ENCODE measurements at regions not wholly inside any gene's neighbourhood (a gene's known extent, or its start where the extent isn't known, plus 50 kb on each side); places are given as distances from the start of the nearest gene placed in this dataset.
A peak's percentile ranks its signal among the peaks of the same experiment; 100 is the strongest.

DNA sequence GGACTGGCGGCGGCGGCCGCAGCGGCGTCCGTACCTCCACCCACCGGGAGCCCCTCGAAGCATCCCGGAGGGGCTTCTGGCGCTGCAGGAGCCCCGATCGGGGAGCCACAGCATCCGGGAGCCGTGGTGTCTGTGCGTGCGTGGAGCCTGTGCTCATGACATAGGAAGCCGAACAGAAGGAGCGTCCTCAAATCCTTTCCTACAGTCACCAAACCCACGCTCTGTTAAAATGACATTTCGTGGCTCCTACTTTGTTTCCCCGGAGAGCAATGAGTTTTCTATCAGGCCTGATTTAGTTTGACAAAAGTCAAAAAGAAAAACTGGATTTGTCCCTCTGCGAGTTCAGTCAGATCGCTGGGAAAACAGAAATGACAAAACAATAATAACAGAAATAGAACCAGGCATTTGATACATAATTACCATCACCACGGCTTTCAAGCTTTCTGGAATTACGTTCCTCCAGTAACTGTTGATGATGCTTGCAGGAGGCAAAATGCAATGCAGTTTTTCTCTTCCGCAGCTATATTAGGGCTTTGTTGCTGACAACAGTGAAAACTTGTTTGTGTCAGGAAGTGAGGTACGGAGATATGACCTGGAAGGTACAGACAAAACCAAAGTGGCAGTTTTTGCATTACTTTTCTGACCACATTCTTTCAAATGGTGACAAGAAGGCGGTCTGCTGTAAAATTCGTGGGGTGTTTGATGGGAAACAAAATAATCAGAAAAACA lies 219.3 kb upstream of the MKLN1 start:
- peak overlapping the region; percentile 86 for H3K9ac ChIP-seq
- H3K27me3 ChIP-seq = peaks cover 14% of the 10 kb centered on the region; the same call in 1 of the 2 replicates

DNA sequence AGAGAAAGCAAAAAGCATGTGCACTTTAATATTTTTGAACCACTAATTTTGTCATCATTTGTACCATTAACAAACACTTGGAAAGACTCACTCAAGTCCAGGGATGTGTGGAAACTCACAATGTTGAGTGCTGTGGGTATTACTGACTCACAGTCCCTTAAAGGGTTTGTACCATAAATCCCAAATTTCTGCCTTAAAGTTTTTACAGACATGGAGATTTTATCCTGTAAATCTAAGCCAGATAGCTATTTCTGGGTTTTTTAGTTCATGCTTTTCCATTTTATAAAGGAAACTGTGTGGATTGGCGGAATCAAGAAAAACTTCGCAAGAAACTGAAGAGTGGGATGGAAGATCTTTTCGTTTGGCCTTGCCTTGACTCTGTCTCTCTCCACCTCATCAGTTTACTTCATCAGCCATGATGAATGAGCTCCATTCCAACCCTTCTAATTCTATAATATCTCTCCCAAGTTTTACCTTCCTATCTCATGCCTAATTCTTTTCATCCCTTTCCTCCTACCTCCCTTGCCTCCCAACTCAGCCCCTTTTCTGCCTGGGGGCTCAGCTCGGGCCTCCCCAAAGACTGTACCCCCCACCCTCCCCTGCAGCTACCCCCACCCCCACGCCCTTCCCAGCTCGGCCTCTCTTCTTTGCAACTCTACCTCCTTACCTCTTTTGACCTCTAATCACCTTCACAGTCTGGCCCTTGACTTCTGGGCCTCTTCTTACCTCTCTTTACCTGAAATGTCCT lies 218.5 kb upstream of the MKLN1 start:
- peaks cover 55% of the 10 kb centered on the region for H3K4me1 ChIP-seq
- H3K27me3 ChIP-seq = peaks cover 14% of the 10 kb centered on the region; the same call in 1 of the 2 replicates
- no peak for TF ChIP-seq Cebpa-rat (IDR thresholded peaks at IDR 0.05)
- H3K9me3 ChIP-seq = no peaks in the 10 kb centered on the region
- peak overlapping the region; percentile 68 for H3K27ac ChIP-seq
- peaks cover 13% of the 10 kb centered on the region; the same call in 1 of the 2 replicates for H4K20me1 ChIP-seq
- peak overlapping the region; percentile 90 for H3K4me3 ChIP-seq
- H3K36me3 ChIP-seq = no peaks in the 10 kb centered on the region
- peak overlapping the region; percentile 99 for H3K4me2 ChIP-seq
- H3K9ac ChIP-seq = peak overlapping the region; percentile 59; the same call in 1 of the 2 replicates

More for the DNA sequence above, 219.3 kb upstream of the MKLN1 start:
- Histone ChIP-seq H3K4me1 (peaks cover 55% of the 10 kb centered on the region), H3K36me3 (no peaks in the 10 kb centered on the region), H3K4me2 (peak overlapping the region; percentile 99), H3K9me3 (no peaks in the 10 kb centered on the region), H4K20me1 (peaks cover 22% of the 10 kb centered on the region; the same call in 1 of the 2 replicates), H3K4me3 (peak overlapping the region; percentile 90), H3K27ac (peak overlapping the region; percentile 18; the same call in 1 of the 2 replicates)
- no peak for TF ChIP-seq Cebpa-rat (IDR thresholded peaks at IDR 0.05)

DNA sequence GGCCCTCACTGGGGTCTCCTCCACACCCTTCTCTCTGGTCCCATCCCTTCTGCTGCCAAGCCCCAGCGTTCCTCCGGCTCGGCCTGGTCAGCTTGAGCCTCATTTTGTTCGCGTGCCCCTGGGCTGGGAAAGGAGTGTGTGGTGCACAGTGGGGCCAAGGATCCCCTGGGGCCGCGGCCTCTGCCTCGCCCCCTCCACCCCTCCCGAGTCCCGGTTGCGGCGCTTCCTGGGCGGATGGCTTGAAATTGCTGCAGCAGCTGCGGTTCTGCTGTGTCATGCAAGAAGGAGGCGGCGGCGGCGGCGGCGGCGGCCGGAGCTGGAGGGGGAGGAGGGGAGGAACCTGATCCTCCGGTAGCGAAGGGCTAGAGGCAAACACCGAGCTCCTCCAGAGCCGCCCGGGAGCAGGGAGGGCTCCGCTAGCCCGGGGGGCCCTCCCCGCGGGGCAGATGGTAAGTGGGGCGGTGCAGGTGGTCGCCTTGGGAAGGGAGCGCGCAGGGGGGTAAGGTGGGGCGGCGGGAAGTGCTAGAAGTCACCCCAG lies 217.8 kb upstream of the MKLN1 start:
- Histone ChIP-seq H4K20me1 (peaks cover 7% of the 10 kb centered on the region; the same call in 1 of the 2 replicates), H3K4me1 (peaks cover 52% of the 10 kb centered on the region), H3K4me3 (peak overlapping the region; percentile 64), H3K9ac (peak overlapping the region; percentile 59), H3K36me3 (no peaks in the 10 kb centered on the region), H3K4me2 (peak overlapping the region; percentile 99), H3K27ac (peak overlapping the region; percentile 68), H3K9me3 (no peaks in the 10 kb centered on the region), H3K27me3 (peaks cover 14% of the 10 kb centered on the region; the same call in 1 of the 2 replicates)
- TF ChIP-seq Cebpa-rat (IDR thresholded peaks at IDR 0.05) = no peak

DNA sequence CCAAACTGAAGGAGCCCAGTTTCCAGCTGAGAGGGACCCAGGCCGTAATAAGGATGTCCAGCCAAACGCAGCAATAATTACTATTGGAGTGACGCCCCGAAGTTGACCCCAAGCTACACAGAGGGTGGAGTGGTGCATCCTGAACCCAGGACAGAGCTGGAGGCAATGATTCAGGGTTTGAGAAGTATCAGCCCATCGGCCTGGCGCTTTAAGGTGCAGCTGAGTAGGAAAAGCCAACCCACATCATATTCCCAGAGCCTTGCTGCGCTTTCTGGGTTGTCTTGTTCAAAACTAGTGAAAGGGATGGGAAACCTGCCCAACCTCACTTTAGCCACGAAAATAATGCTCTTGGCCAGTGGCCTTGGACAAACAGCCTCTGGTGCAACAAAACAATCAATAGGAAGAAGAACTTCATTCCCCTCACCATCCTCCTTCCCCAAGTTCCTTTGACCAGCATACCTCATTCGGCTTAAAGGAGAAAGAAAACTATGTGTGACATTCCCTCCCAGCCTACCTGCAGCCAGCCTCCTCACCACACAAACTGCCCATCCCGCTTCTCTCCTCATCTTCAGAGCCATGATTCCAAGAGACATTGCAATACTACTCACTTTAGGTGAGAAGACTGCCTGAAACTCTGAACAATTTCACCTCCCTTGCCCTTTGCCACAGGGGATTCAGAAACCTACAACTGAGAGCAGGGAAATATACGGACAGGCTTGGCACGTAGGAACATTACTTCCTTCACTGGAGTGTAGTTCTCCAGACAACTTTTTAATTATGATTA lies 217.2 kb upstream of the MKLN1 start:
- H4K20me1 ChIP-seq = peaks cover under 1% of the 10 kb centered on the region; the same call in 1 of the 2 replicates
- no peak for TF ChIP-seq Cebpa-rat (IDR thresholded peaks at IDR 0.05)
- H3K27me3 ChIP-seq = peaks cover 14% of the 10 kb centered on the region; the same call in 1 of the 2 replicates
- peak overlapping the region; percentile 59 for H3K9ac ChIP-seq
- no peaks in the 10 kb centered on the region for H3K36me3 ChIP-seq
- peak overlapping the region; percentile 64 for H3K4me3 ChIP-seq
- no peaks in the 10 kb centered on the region for H3K9me3 ChIP-seq
- peak overlapping the region; percentile 68 for H3K27ac ChIP-seq
- peaks cover 46% of the 10 kb centered on the region for H3K4me1 ChIP-seq
- peak overlapping the region; percentile 99 for H3K4me2 ChIP-seq

DNA sequence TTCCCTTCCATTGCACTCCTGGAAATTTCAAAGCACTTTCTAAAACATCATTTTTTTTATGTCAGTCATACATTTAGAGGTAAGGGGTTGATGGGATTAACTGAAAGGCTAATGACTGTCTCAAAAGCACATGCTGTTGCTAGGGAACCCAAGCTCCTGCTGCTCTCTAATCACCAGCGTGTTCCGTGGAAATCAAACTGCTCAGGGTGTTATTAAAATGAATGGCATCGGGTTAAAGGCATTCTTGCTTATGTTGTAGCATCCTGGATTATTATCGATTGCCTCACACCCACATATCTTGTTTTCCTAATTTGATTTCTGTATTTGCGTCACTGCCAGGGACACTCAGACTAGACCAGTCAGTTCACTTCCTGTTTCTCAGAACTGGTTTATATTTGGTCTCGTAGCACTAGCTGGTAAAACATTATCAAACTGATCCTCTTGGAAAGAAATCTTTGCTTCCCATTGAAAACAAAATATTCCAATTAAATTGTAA lies 216.5 kb upstream of the MKLN1 start:
- H3K9ac ChIP-seq = no peak overlapping the region
- H3K9me3 ChIP-seq = no peaks in the 10 kb centered on the region
- no peak for TF ChIP-seq Cebpa-rat (IDR thresholded peaks at IDR 0.05)
- H3K4me3 ChIP-seq = 0 out of 2 replicates have a peak overlapping the region, but pooled peaks have one; percentile 23
- peaks cover 14% of the 10 kb centered on the region; the same call in 1 of the 2 replicates for H3K27me3 ChIP-seq
- no peaks in the 10 kb centered on the region for H4K20me1 ChIP-seq
- no peak overlapping the region for H3K27ac ChIP-seq
- H3K36me3 ChIP-seq = no peaks in the 10 kb centered on the region
- H3K4me2 ChIP-seq = peak overlapping the region; percentile 99
- H3K4me1 ChIP-seq = peaks cover 45% of the 10 kb centered on the region

DNA sequence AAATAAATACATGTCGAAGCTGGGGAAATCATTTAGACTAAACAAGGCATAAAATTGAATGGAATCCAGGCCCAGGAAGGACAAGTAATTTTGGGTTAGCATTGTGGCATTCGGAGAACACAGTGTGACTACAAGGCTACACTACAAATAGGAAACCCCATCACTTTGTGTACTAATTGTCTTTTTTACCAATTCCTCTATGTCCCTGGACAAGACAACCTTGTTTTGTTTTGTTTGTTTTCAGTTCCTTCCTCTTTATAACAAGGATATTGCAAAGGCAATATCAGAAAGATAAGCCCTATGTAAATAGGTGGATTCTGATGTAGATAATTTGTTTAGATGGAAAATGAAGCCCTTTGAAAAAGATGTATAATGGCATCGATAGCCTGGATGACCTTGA lies 215.9 kb upstream of the MKLN1 start:
- H4K20me1 ChIP-seq = no peaks in the 10 kb centered on the region
- H3K27me3 ChIP-seq = peaks cover 14% of the 10 kb centered on the region; the same call in 1 of the 2 replicates
- no peak overlapping the region for H3K4me3 ChIP-seq
- H3K4me1 ChIP-seq = peaks cover 45% of the 10 kb centered on the region
- H3K9me3 ChIP-seq = no peaks in the 10 kb centered on the region
- H3K4me2 ChIP-seq = peak overlapping the region; percentile 99
- TF ChIP-seq Cebpa-rat (IDR thresholded peaks at IDR 0.05) = no peak
- H3K27ac ChIP-seq = no peak overlapping the region
- no peak overlapping the region for H3K9ac ChIP-seq
- no peaks in the 10 kb centered on the region for H3K36me3 ChIP-seq

DNA sequence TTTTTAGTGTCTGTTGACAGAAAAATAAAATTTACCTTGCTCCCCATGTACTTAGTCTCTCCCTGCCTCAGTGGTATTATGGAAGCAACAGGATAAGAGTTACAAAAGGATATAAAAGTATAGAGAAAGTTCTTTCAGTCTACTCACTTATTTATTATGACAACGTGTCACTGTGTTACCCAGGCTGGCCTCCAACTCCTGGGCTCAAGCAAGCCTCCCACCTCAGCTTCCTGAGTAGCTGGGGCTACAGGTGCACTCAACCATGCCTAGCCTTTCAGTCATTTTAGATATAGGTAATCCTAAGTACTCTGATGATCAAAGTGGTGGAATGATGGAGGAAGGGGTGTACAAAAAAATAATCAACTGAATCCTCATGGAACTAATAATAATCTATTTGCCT lies 215.2 kb upstream of the MKLN1 start:
- H3K4me3 ChIP-seq = no peak overlapping the region
- peaks cover 12% of the 10 kb centered on the region; the same call in 1 of the 2 replicates for H3K27me3 ChIP-seq
- H3K36me3 ChIP-seq = no peaks in the 10 kb centered on the region
- no peaks in the 10 kb centered on the region for H3K9me3 ChIP-seq
- no peak overlapping the region for H3K27ac ChIP-seq
- H3K4me1 ChIP-seq = peaks cover 45% of the 10 kb centered on the region
- H3K4me2 ChIP-seq = 0 out of 2 replicates have a peak overlapping the region, but pooled peaks have one; percentile 6
- H3K9ac ChIP-seq = no peak overlapping the region
- H4K20me1 ChIP-seq = no peaks in the 10 kb centered on the region
- no peak for TF ChIP-seq Cebpa-rat (IDR thresholded peaks at IDR 0.05)

DNA sequence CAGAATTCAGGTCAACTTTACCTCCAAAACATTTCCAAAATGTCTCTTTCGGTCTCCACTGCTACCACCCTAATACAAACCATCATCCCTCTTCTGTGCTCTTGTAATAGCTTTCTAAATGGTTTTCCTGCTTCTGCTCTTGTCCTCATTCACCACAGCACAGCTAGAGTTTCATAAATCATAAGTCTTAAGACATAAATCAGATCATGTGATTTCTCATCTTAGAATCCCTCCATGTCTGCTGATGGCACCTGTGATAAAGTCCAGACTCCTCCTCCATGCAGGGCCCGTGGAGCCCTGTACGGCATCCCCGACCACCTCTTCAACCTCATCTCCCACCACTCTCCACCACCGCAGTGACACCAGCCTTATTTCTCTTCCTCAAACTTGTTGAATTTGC lies 212.3 kb upstream of the MKLN1 start:
- Histone ChIP-seq H3K27me3 (no peaks in the 10 kb centered on the region), H3K9ac (no peak overlapping the region), H3K27ac (no peak overlapping the region), H3K4me2 (no peak overlapping the region), H3K36me3 (0 out of 2 replicates have a peak, but pooled peaks cover 8% of the 10 kb centered on the region), H3K4me1 (peaks cover 23% of the 10 kb centered on the region), H4K20me1 (no peaks in the 10 kb centered on the region), H3K9me3 (peaks cover 22% of the 10 kb centered on the region), H3K4me3 (no peak overlapping the region)
- no peak for TF ChIP-seq Cebpa-rat (IDR thresholded peaks at IDR 0.05)

DNA sequence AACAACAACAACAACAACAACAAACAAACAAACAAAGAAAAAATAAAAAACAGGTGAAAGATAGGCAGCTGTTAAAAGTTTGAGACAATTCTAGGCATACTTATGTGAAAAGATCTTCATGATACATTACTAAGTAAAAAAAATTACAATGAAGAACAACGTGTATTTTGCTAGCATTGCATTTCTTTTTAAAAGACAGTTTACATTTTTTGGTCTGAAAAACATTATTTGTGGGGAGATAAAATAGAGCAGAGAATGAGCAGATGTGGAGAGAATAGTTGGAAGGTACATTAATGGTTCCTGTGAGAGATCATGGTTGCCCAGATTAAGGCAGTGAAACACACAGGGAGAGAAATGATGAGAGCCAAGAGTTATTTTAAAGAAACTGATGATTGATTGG lies 210.2 kb upstream of the MKLN1 start:
- Histone ChIP-seq H3K9me3 (peaks cover 22% of the 10 kb centered on the region), H3K4me1 (peaks cover 2% of the 10 kb centered on the region), H3K9ac (no peak overlapping the region), H3K36me3 (0 out of 2 replicates have a peak, but pooled peaks cover 8% of the 10 kb centered on the region), H3K4me2 (no peak overlapping the region), H3K27me3 (no peaks in the 10 kb centered on the region), H3K27ac (no peak overlapping the region), H3K4me3 (no peak overlapping the region), H4K20me1 (no peaks in the 10 kb centered on the region)
- TF ChIP-seq Cebpa-rat (IDR thresholded peaks at IDR 0.05) = no peak
